ENCODE measurements at regions not wholly inside any gene's neighbourhood (a gene's known extent, or its start where the extent isn't known, plus 50 kb on each side); places are given as distances from the start of the nearest gene placed in this dataset.
A peak's percentile ranks its signal among the peaks of the same experiment; 100 is the strongest.

DNA sequence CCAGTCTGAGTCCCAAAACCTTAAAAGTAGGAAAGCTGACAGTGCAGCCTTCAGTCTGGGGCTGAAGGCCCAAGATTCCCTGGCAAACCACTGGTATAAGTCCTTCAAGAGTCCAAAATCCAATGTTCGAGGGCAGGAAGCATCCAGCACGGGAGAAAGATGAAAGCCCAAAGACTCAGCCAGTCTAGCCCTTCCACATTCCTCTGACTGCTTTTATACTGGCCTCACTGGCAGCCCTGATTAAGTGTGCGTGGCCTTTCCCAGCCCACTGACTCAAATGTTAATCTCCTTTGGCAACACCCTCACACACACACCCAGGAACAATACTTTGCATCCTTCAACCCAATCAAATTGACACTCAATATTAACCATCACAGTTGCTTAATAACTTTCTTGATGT, 372.1 kb upstream of the CCDC196 start:
- DNase-seq, result no peak
- H3K27me3 Mint-ChIP-seq (ENCODE audit: insufficient read depth), result no peaks in the 10 kb centered on the region
- no peaks in the 10 kb centered on the region for H3K36me3 Mint-ChIP-seq (ENCODE audit: low read depth)
- H3K4me1 Mint-ChIP-seq (ENCODE audit: low read depth), result peaks cover 6% of the 10 kb centered on the region; the same call in 1 of the 2 replicates
- TF ChIP-seq, protein P1, sequence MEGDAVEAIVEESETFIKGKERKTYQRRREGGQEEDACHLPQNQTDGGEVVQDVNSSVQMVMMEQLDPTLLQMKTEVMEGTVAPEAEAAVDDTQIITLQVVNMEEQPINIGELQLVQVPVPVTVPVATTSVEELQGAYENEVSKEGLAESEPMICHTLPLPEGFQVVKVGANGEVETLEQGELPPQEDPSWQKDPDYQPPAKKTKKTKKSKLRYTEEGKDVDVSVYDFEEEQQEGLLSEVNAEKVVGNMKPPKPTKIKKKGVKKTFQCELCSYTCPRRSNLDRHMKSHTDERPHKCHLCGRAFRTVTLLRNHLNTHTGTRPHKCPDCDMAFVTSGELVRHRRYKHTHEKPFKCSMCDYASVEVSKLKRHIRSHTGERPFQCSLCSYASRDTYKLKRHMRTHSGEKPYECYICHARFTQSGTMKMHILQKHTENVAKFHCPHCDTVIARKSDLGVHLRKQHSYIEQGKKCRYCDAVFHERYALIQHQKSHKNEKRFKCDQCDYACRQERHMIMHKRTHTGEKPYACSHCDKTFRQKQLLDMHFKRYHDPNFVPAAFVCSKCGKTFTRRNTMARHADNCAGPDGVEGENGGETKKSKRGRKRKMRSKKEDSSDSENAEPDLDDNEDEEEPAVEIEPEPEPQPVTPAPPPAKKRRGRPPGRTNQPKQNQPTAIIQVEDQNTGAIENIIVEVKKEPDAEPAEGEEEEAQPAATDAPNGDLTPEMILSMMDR (IDR thresholded peaks at IDR 0.05), result no peak
- no peak overlapping the region for H3K4me3 Mint-ChIP-seq
- no peak overlapping the region for H3K27ac Mint-ChIP-seq
- peaks cover 8% of the 10 kb centered on the region for H3K9me3 Mint-ChIP-seq

GRCh38 chr14:66115740-66116502, 370.2 kb upstream of the CCDC196 start:
- H3K27me3 Mint-ChIP-seq (ENCODE audit: insufficient read depth), result no peaks in the 10 kb centered on the region
- H3K4me1 Mint-ChIP-seq (ENCODE audit: low read depth), result peaks cover 6% of the 10 kb centered on the region; the same call in 1 of the 2 replicates
- H3K27ac Mint-ChIP-seq, result no peak overlapping the region

DNA sequence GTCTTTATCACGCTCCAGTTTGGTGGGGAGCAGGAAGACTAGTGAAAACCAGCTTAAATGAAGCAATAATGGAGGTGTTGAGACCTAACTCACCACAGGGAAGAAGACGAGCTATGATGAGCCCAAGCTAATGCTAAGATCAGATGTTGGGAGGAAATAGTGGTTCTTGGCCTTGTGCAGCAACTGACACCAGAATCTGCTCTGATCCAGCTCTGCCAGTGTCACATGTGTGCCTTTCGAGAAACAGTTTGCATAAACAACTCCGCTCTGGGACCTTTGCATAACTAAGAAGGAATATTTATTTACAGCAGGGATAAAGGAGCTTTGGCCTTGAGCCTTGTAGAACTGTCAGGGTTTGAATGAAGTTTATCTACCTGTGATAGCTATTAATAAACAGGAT, 369.4 kb upstream of the CCDC196 start:
- TF ChIP-seq, protein P1 (IDR thresholded peaks at IDR 0.05), result no peak
- H3K27me3 Mint-ChIP-seq (ENCODE audit: insufficient read depth), result no peaks in the 10 kb centered on the region
- DNase-seq, result no peak

More at GRCh38 chr14:66115740-66116502, 370.2 kb upstream of the CCDC196 start:
- no peak overlapping the region for H3K4me3 Mint-ChIP-seq
- no peak for DNase-seq
- H3K9me3 Mint-ChIP-seq, result peaks cover 3% of the 10 kb centered on the region
- TF ChIP-seq, protein P1 (IDR thresholded peaks at IDR 0.05), result no peak
- no peaks in the 10 kb centered on the region for H3K36me3 Mint-ChIP-seq (ENCODE audit: low read depth)

DNA sequence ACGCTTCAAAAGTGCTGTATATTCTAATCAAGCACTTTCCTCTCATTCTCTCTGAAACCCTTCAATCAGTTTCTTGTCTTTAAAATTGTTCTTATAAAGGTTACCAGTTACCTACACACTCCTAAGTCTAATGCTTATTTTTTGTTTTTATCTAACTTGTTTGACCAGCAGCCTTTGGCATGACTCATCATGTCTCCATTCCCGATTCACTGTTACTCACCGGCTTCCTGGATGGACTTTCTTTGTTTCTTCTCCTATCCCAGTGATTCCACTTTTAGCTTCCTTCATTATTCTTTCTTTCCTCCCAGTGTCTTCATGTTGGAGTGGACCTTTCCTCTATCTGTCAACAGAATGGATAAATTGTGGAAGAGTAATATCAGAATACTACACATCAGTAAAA, 368.6 kb upstream of the CCDC196 start:
- Mint-ChIP-seq H3K27me3 (ENCODE audit: insufficient read depth) (no peaks in the 10 kb centered on the region), H3K9me3 (peaks cover 10% of the 10 kb centered on the region), H3K4me3 (no peak overlapping the region), H3K4me1 (ENCODE audit: low read depth) (peaks cover 6% of the 10 kb centered on the region; the same call in 1 of the 2 replicates), H3K36me3 (ENCODE audit: low read depth) (no peaks in the 10 kb centered on the region), H3K27ac (no peak overlapping the region)
- TF ChIP-seq, protein P1 (IDR thresholded peaks at IDR 0.05), result no peak
- peak; percentile 24 for DNase-seq

More for the DNA sequence above, 369.4 kb upstream of the CCDC196 start:
- Mint-ChIP-seq H3K9me3 (peaks cover 5% of the 10 kb centered on the region), H3K4me1 (ENCODE audit: low read depth) (peaks cover 6% of the 10 kb centered on the region; the same call in 1 of the 2 replicates), H3K4me3 (no peak overlapping the region), H3K27ac (no peak overlapping the region), H3K36me3 (ENCODE audit: low read depth) (no peaks in the 10 kb centered on the region)

GRCh38 chr14:66119606-66120231, 366.5 kb upstream of the CCDC196 start:
- Mint-ChIP-seq H3K27me3 (ENCODE audit: insufficient read depth) (no peaks in the 10 kb centered on the region), H3K4me3 (no peak overlapping the region), H3K36me3 (ENCODE audit: low read depth) (no peaks in the 10 kb centered on the region; the same call in 1 of the 2 replicates), H3K9me3 (peaks cover 18% of the 10 kb centered on the region), H3K27ac (no peak overlapping the region), H3K4me1 (ENCODE audit: low read depth) (peaks cover 6% of the 10 kb centered on the region; the same call in 1 of the 2 replicates)
- DNase-seq, result no peak
- TF ChIP-seq, protein P1 (IDR thresholded peaks at IDR 0.05), result no peak
